ENCODE measurements at regions not wholly inside any gene's neighbourhood (a gene's known extent, or its start where the extent isn't known, plus 50 kb on each side); places are given as distances from the start of the nearest gene placed in this dataset.
"Not testable (repeated sequence)": the region's sequence is repeated elsewhere in the genome, so short reads cannot be mapped to it uniquely, and the experiment has no call there.

DNA sequence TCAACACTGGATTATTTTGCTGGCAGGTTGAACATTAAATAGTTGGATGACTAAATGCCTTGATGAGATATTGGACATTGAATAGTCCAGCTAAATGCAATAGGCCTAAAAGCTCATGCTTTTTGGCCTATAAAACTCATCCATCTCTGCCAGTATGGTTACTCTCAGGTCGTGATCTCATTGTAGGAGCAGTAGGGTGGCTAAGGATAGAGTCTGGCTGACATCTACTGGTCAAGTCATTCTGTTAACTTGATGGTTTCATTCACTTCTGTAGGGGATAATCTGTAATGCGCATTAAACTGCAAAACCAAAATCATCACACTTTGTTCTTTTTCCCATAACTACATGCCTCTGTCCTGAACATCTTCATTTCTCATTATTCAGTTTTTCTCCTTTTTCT, 227.0 kb downstream of the DKK2 start:
- intact Hi-C loops (cut with DNase I) = no loop called here
- Histone ChIP-seq H3K4me1 (ENCODE audit: control insufficient read depth, insufficient read depth, low read length) (no peaks in the 10 kb centered on the region), H3K4me3 (ENCODE audit: low read length) (no peak overlapping the region), H3K27ac (ENCODE audit: low read length) (no peak overlapping the region), H3K9me3 (ENCODE audit: control insufficient read depth, low read length) (no peaks in the 10 kb centered on the region), H3K27me3 (ENCODE audit: control insufficient read depth, insufficient read depth) (no peaks in the 10 kb centered on the region)
- ATAC-seq = no peak
- no peak for DNase-seq
- 46% methylated on average over 2 of the region's 2 CpGs for WGBS

DNA sequence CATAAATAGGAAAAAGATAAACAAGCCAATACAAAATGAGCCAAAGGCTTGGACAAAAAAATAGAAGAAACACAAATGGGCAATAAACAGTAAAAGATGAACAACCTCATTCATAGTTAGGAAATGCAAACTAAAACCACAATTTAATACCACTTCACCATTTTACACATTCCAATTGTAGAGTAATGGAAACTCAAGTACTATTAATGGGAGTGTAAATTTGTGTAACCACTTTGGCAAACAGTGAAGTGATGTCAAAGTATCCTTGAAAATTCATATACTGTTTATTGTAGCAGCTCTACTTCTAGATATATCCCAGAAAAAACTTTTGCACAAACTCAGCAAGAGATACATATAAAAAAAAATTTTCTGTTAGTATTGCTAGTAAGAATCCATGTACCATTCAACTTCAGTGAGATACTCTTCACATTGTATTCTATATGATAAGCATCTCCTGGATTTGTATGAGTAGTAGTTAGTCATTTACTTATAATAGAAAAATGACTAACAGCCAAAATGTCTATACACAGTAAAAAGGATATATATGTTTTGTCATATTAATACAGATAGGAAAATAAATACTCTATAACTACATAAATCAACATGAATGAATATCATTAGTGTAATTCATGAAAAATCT, 229.8 kb downstream of the DKK2 start:
- ATAC-seq = no peak
- Histone ChIP-seq H3K27ac (ENCODE audit: low read length) (no peak overlapping the region), H3K9me3 (ENCODE audit: control insufficient read depth, low read length) (no peaks in the 10 kb centered on the region), H3K27me3 (ENCODE audit: control insufficient read depth, insufficient read depth) (no peaks in the 10 kb centered on the region), H3K4me1 (ENCODE audit: control insufficient read depth, insufficient read depth, low read length) (no peaks in the 10 kb centered on the region), H3K4me3 (ENCODE audit: low read length) (no peak overlapping the region)
- intact Hi-C loops (cut with DNase I) = no loop called here
- no peak for DNase-seq

DNA sequence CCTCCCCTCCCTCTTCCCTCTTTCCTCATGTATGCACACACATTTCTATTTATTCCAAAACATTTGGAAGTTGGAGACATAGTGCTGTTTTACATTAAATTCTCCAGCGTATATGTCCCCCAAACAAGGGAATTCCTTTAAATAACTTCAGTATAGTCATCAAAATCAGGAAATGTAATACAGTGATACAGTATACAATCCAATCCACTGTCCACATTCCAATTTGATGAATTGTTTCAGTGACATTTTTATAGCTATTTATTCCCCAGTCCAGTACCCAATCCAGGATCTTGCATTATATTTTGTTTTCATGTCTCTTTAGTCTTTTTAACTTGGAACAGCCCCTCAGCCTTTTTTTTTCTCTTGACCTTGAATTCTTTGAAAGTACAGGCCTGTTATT, 233.0 kb downstream of the DKK2 start:
- ATAC-seq (no peak), DNase-seq (no peak)
- no peaks in the 10 kb centered on the region for H3K9me3 ChIP-seq (ENCODE audit: control insufficient read depth, low read length)
- no peak overlapping the region for H3K27ac ChIP-seq (ENCODE audit: low read length)
- no peaks in the 10 kb centered on the region for H3K4me1 ChIP-seq (ENCODE audit: control insufficient read depth, insufficient read depth, low read length)
- intact Hi-C loops (cut with DNase I) = no loop called here
- H3K27me3 ChIP-seq (ENCODE audit: control insufficient read depth, insufficient read depth) = no peaks in the 10 kb centered on the region
- H3K4me3 ChIP-seq (ENCODE audit: low read length) = no peak overlapping the region
- 66% methylated on average over 1 of the region's 1 CpG for WGBS

DNA sequence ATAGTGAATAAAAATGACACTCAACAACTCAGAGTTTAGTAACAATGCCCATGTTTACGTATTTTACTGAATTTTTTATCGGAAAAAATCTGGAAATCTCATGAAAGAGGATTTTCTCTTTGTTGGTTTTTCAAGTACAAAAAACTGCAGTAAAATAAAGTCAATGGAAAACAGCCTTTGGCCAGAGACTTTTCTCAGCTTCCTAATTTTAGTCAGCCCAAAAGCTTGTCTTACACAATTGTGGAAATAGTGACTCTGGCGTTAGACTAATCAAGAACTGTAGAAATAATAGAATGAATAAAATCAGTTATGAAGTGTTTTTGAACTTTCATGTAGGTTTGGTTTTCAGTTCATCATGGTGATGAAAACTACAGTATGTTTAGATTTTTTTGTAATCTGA, 234.7 kb downstream of the DKK2 start:
- H3K9me3 ChIP-seq (ENCODE audit: control insufficient read depth, low read length) = no peaks in the 10 kb centered on the region
- 83% methylated on average over 3 of the region's 3 CpGs for WGBS
- no peak overlapping the region for H3K27ac ChIP-seq (ENCODE audit: low read length)
- ATAC-seq = no peak
- H3K4me1 ChIP-seq (ENCODE audit: control insufficient read depth, insufficient read depth, low read length) = no peaks in the 10 kb centered on the region
- intact Hi-C loops (cut with DNase I) = no loop called here
- H3K27me3 ChIP-seq (ENCODE audit: control insufficient read depth, insufficient read depth) = no peaks in the 10 kb centered on the region
- DNase-seq = no peak
- no peak overlapping the region for H3K4me3 ChIP-seq (ENCODE audit: low read length)

- H3K9me3 ChIP-seq (ENCODE audit: control insufficient read depth, low read length) = no peaks in the 10 kb centered on the region
- intact Hi-C loops (cut with DNase I) = no loop called here
- ATAC-seq = no peak
Measured at GRCh38 chr4:106796876-106797275, 239.2 kb downstream of the DKK2 start.

DNA sequence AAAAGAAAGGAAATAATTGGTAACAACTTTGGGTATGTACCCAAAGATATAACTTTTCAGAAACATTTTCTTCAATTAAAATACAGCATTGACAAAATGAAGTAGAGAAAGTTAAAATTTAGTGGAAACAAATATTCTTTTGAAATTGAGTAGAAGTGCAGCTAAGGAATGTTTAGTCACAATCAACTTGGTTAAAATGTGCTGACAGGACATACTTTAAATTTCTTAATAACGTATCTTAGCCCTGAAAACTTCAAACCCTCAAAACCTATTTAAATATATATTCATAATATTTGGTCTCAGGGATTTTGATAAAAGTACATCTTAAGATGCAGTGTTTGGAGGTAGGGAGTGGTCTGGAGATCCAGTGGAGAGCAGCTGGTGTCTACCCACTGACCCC, 240.8 kb downstream of the DKK2 start:
- no peak for ATAC-seq
- 39% methylated on average over 1 of the region's 1 CpG for WGBS

More at GRCh38 chr4:106796876-106797275, 239.2 kb downstream of the DKK2 start:
- no peaks in the 10 kb centered on the region for H3K27me3 ChIP-seq (ENCODE audit: control insufficient read depth, insufficient read depth)
- no peak overlapping the region for H3K27ac ChIP-seq (ENCODE audit: low read length)
- H3K4me1 ChIP-seq (ENCODE audit: control insufficient read depth, insufficient read depth, low read length) = no peaks in the 10 kb centered on the region
- no peak for DNase-seq
- H3K4me3 ChIP-seq (ENCODE audit: low read length) = no peak overlapping the region

DNA sequence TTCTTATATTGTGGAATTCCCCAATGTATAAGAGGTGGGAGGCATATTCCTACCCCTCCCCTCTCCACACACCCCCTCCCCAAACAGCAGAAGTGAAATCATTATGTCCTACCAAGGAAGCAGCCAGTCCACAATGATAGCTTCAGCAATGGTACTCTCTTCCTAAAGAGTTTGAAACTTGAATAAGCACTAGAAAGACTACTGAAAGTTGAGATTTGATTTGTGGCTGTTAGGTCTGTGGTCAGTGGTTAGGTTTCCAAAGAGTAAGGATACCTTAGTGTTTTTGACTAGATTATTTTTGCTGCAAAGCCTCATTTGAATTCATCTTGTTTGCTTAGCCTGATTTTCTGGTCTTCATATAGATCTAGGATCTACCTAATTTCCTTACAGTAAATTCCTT, 242.2 kb downstream of the DKK2 start:
- intact Hi-C loops (cut with DNase I) = no loop called here
- no peak overlapping the region for H3K27ac ChIP-seq (ENCODE audit: low read length)
- H3K4me3 ChIP-seq (ENCODE audit: low read length) = no peak overlapping the region
- no peaks in the 10 kb centered on the region for H3K27me3 ChIP-seq (ENCODE audit: control insufficient read depth, insufficient read depth)
- H3K4me1 ChIP-seq (ENCODE audit: control insufficient read depth, insufficient read depth, low read length) = no peaks in the 10 kb centered on the region
- ATAC-seq (no peak), DNase-seq (no peak)
- no peaks in the 10 kb centered on the region for H3K9me3 ChIP-seq (ENCODE audit: control insufficient read depth, low read length)

More for the DNA sequence above, 240.8 kb downstream of the DKK2 start:
- intact Hi-C loops (cut with DNase I) = no loop called here
- Histone ChIP-seq H3K4me3 (ENCODE audit: low read length) (no peak overlapping the region), H3K9me3 (ENCODE audit: control insufficient read depth, low read length) (no peaks in the 10 kb centered on the region), H3K27me3 (ENCODE audit: control insufficient read depth, insufficient read depth) (no peaks in the 10 kb centered on the region), H3K27ac (ENCODE audit: low read length) (no peak overlapping the region), H3K4me1 (ENCODE audit: control insufficient read depth, insufficient read depth, low read length) (no peaks in the 10 kb centered on the region)
- no peak for DNase-seq

DNA sequence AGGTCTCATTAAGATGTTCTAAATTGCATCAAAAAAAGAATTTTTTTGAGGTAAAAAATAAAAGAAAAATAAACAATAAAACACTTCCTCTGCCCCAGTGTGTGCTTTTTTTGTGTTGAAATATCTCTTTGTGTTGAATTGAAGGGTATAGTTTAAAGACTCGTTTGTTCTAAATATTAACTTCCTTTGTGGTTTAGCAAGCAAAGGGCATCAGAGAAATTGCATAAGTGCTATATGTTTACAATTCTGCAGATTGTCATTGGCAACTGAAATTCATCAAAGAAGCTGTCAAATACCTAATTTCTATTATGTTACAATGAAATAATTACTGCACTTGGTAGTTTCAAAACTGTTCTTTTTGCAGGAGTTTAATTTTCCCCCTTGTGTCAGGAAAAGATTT, 260.5 kb downstream of the DKK2 start:
- DNase-seq (no peak), ATAC-seq (no peak)
- Histone ChIP-seq H3K4me3 (ENCODE audit: low read length) (no peak overlapping the region), H3K9me3 (ENCODE audit: control insufficient read depth, low read length) (no peaks in the 10 kb centered on the region), H3K27ac (ENCODE audit: low read length) (no peak overlapping the region), H3K27me3 (ENCODE audit: control insufficient read depth, insufficient read depth) (no peaks in the 10 kb centered on the region), H3K4me1 (ENCODE audit: control insufficient read depth, insufficient read depth, low read length) (no peaks in the 10 kb centered on the region)
- intact Hi-C loops (cut with DNase I) = no loop called here
- 47% methylated on average over 1 of the region's 1 CpG for WGBS

DNA sequence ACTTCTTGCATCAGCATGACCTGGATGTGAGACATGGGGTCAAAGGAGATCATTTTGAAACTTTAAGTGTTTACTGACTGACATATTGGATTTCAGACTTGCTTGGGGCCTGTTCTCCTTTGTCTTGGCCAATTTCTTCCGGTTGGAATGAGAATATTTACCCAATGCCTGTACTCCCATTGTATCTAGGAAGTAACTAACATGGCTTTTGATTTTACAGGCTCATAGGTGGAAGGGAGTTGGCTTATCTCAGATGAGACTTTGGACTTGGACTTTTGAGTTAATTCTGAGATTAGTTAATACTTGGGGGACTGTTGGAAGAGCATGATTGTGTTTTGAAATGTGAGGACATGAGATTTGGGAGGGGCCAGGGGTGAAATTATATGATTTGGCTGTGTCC, 262.1 kb downstream of the DKK2 start:
- DNase-seq; H3K27me3 ChIP-seq (ENCODE audit: control insufficient read depth, insufficient read depth): not testable (repeated sequence)

DNA sequence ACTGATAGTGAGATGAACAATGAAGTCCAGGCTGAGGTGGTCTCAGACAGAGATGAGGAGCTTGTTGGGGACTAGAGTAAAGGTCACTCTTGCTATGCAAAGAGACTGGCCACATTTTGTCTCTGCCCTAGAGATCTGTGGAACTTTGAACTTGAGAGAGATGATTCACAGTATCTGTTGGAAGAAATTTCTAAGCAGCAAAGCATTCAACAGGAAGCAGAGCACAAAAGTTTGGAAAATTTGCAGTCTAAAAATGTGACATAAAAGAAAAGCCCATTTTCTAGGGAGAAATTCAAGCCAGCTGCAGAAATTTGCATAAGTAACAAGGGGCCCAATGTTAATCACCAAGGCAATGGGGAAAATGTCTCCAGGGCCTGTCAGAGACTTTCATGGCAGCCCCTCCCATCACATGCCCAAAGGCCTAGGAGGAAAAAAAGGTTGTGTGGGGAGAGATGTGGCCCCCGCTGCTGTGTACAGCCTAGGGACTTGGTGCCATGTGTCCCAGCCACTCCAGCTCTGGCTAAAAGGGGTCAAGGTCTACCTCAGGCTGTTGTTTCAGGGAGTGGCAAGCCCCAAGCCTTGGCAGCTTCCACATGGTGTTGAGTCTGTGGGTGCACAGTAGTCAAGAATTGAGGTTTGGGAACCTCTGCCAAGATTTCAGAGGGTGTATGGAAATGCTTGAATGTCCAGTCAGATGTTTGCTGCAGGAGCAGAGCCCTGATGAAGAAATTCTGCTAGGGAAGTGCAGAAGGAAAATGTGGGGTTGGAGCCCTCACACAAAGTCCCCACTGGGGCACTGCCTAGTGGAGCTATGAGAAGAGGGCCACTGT, 262.8 kb downstream of the DKK2 start:
- no peaks in the 10 kb centered on the region for H3K4me1 ChIP-seq (ENCODE audit: control insufficient read depth, insufficient read depth, low read length)
- H3K9me3 ChIP-seq (ENCODE audit: control insufficient read depth, low read length) = no peaks in the 10 kb centered on the region
- ATAC-seq (no peak), DNase-seq (no peak)
- WGBS = 74% methylated on average over 1 of the region's 1 CpG
- H3K27me3 ChIP-seq (ENCODE audit: control insufficient read depth, insufficient read depth) = no peaks in the 10 kb centered on the region
- intact Hi-C loops (cut with DNase I) = no loop called here
- no peak overlapping the region for H3K27ac ChIP-seq (ENCODE audit: low read length)
- H3K4me3 ChIP-seq (ENCODE audit: low read length) = no peak overlapping the region

More for the DNA sequence above, 262.1 kb downstream of the DKK2 start:
- WGBS = 86% methylated on average over 1 of the region's 1 CpG
- H3K9me3 ChIP-seq (ENCODE audit: control insufficient read depth, low read length); intact Hi-C loops (cut with DNase I); H3K4me3 ChIP-seq (ENCODE audit: low read length); H3K4me1 ChIP-seq (ENCODE audit: control insufficient read depth, insufficient read depth, low read length); ATAC-seq; H3K27ac ChIP-seq (ENCODE audit: low read length): not testable (repeated sequence)

- WGBS = 68% methylated on average over 2 of the region's 2 CpGs
- intact Hi-C loops (cut with DNase I) = no loop called here
- H3K27ac ChIP-seq (ENCODE audit: low read length) = no peak overlapping the region
Measured at GRCh38 chr4:106767991-106768390, 268.1 kb downstream of the DKK2 start.

More at GRCh38 chr4:106767991-106768390, 268.1 kb downstream of the DKK2 start:
- ATAC-seq = no peak
- H3K4me1 ChIP-seq (ENCODE audit: control insufficient read depth, insufficient read depth, low read length) = no peaks in the 10 kb centered on the region
- no peak overlapping the region for H3K4me3 ChIP-seq (ENCODE audit: low read length)
- no peak for DNase-seq
- no peaks in the 10 kb centered on the region for H3K9me3 ChIP-seq (ENCODE audit: control insufficient read depth, low read length)
- no peaks in the 10 kb centered on the region for H3K27me3 ChIP-seq (ENCODE audit: control insufficient read depth, insufficient read depth)

Measured in right cardiac atrium (tissue), 5 donors.